ENCODE measurements at regions not wholly inside any gene's neighbourhood (a gene's known extent, or its start where the extent isn't known, plus 50 kb on each side); places are given as distances from the start of the nearest gene placed in this dataset.

GRCh38 chr20:58147628-58148370 is 80.7 kb downstream of the ANKRD60 start:
- Histone ChIP-seq H3K4me3 (no peak overlapping the region), H3K4me1 (peaks cover 0 to 7% of the 10 kb centered on the region in 2 donors), H3K36me3 (no peaks in the 10 kb centered on the region), H3K27ac (peak overlapping the region in 1 of 4 donors; percentile 64), H3K9me3 (no peaks in the 10 kb centered on the region), H3K27me3 (peaks cover 0 to 10% (median 6%) of the 10 kb centered on the region in 3 donors)
- DNase-seq (no peak), ATAC-seq (no peak)
- in situ Hi-C loops (cut with MboI; ENCODE audit: low sequenced_read_pairs in 4 of 4): no loop called here
- intact Hi-C loops (cut with DNase I; ENCODE audit: low total_unique reads): no loop called here
- TF ChIP-seq CTCF (IDR thresholded peaks at IDR 0.05 in 4 of 5, conservative IDR thresholded peaks at IDR 0.05 in 1 of 5) (no peak), POLR2A (IDR thresholded peaks at IDR 0.05) (no peak)

- Histone ChIP-seq H3K27ac (peak overlapping the region in 3 of 4 donors; percentile 41 to 68 (median 64)), H3K4me1 (peaks cover 0 to 7% of the 10 kb centered on the region in 2 donors), H3K27me3 (peaks cover 0 to 10% (median 6%) of the 10 kb centered on the region in 3 donors), H3K36me3 (no peaks in the 10 kb centered on the region), H3K4me3 (no peak overlapping the region), H3K9me3 (no peaks in the 10 kb centered on the region)
- TF ChIP-seq POLR2A (IDR thresholded peaks at IDR 0.05): no peak
- TF ChIP-seq CTCF (IDR thresholded peaks at IDR 0.05 in 4 of 5, conservative IDR thresholded peaks at IDR 0.05 in 1 of 5): no peak
- no peak for ATAC-seq
- intact Hi-C loops (cut with DNase I; ENCODE audit: low total_unique reads): no loop called here
- DNase-seq: no peak
- in situ Hi-C loops (cut with MboI; ENCODE audit: low sequenced_read_pairs in 4 of 4): no loop called here
These were observed 81.7 kb downstream of the ANKRD60 start for GRCh38 chr20:58146746-58147140.

- Histone ChIP-seq H3K27me3 (peaks cover 0 to 10% (median 5%) of the 10 kb centered on the region in 3 donors), H3K36me3 (no peaks in the 10 kb centered on the region), H3K27ac (peak overlapping the region in 3 of 4 donors; percentile 41 to 68 (median 64)), H3K4me3 (no peak overlapping the region), H3K4me1 (peaks cover 0 to 7% of the 10 kb centered on the region in 2 donors), H3K9me3 (no peaks in the 10 kb centered on the region)
- ATAC-seq: peak in 1 of 2 donors; percentile 58
- intact Hi-C loops (cut with DNase I; ENCODE audit: low total_unique reads) (no loop called here), in situ Hi-C loops (cut with MboI; ENCODE audit: low sequenced_read_pairs in 4 of 4) (no loop called here)
- DNase-seq: no peak
- TF ChIP-seq CTCF (IDR thresholded peaks at IDR 0.05 in 4 of 5, conservative IDR thresholded peaks at IDR 0.05 in 1 of 5): no peak
- TF ChIP-seq POLR2A (IDR thresholded peaks at IDR 0.05): no peak
These were observed 82.2 kb downstream of the ANKRD60 start for GRCh38 chr20:58146081-58146745.

DNA sequence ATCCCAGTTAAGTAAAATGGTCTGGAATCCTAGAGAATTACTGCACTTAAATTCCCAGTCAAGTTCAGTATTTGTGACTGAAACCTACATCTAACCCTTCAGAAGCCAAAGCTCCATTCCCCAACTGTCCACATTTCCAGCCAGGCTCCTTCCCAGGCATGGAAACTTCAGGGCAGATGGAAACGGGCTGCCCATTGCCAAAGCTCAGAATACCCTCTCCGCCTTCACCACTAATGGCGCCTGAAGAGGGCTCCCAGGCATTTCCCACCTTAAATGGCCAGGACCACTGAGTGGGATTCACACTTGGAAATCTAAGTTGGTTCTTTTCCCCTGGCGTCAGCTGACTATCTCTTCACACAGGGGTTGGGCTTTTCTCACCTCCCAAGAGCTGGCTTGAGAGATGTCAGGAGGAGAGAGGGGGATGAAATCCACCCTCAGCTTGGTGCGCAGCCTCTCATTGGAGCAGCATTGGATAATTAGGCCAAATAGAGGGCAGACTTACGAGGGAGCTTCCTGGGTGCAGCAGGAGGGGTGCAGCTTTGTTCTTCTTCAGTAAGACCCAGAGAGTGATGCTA is 82.9 kb downstream of the ANKRD60 start:
- peaks cover 0 to 7% of the 10 kb centered on the region in 2 donors for H3K4me1 ChIP-seq
- no peaks in the 10 kb centered on the region for H3K9me3 ChIP-seq
- H3K27me3 ChIP-seq: peaks cover 0 to 10% (median 4%) of the 10 kb centered on the region in 3 donors
- no peak for DNase-seq
- TF ChIP-seq CTCF (IDR thresholded peaks at IDR 0.05 in 4 of 5, conservative IDR thresholded peaks at IDR 0.05 in 1 of 5) (no peak), POLR2A (IDR thresholded peaks at IDR 0.05) (no peak)
- intact Hi-C loops (cut with DNase I; ENCODE audit: low total_unique reads) (no loop called here), in situ Hi-C loops (cut with MboI; ENCODE audit: low sequenced_read_pairs in 4 of 4) (no loop called here)
- H3K4me3 ChIP-seq: no peak overlapping the region
- H3K27ac ChIP-seq: peak overlapping the region in 3 of 4 donors; percentile 41 to 68 (median 59)
- ATAC-seq: no peak
- H3K36me3 ChIP-seq: no peaks in the 10 kb centered on the region
